Activated B cell treated with CpG ODN at 0.5 μM for 24 hours (primary cell): ENCODE measurements at regions not wholly inside any gene's neighbourhood (a gene's known extent, or its start where the extent isn't known, plus 50 kb on each side); places are given as distances from the start of the nearest gene placed in this dataset.

Experiments
- ATAC-seq: fragments of 200-7000 bp; cut with Tn5 transposase; one replicate; pipeline ENCODE4 v1.10.0; 2021; ENCODE audit warnings: low read depth, mild to moderate bottlenecking, moderate library complexity
- CTCF ChIA-PET: fragments of 350-600 bp; sonication (Branson Sonifier 250); formaldehyde crosslinking; loops from one replicate; lab custom pipeline; 2021; ENCODE audit warnings: antibody characterized with exemption; lab: Charles Lee
- POLR2A ChIA-PET: fragments of 350-600 bp; sonication (Branson Sonifier 250); formaldehyde crosslinking; loops from one replicate; lab custom pipeline; 2021; ENCODE audit warnings: antibody characterized with exemption; lab: Charles Lee
- DNase-seq: peaks from one replicate; pipeline ENCODE4 v3.0.0; 2022
- H3K27ac Mint-ChIP-seq: one replicate; pipeline ENCODE4 v1.8.0; 2020; ENCODE audit warnings: mixed read lengths
- H3K27me3 Mint-ChIP-seq: one replicate; pipeline ENCODE4 v1.8.0; 2021; ENCODE audit warnings: mixed read lengths
- H3K36me3 Mint-ChIP-seq: one replicate; pipeline ENCODE4 v1.8.0; 2021; ENCODE audit warnings: low read depth, mixed read lengths
- H3K4me1 Mint-ChIP-seq: one replicate; pipeline ENCODE4 v1.8.0; 2021; ENCODE audit warnings: mixed read lengths
- H3K4me3 Mint-ChIP-seq: one replicate; pipeline ENCODE4 v1.8.0; 2020; ENCODE audit warnings: mild to moderate bottlenecking, mixed read lengths
- H3K9me3 Mint-ChIP-seq: one replicate; pipeline ENCODE4 v1.8.0; 2020; ENCODE audit warnings: mixed read lengths
- CTCF ChIP-seq: fragments of 200-600 bp; IDR thresholded peaks from one replicate; pipeline ENCODE4 v1.8.0; 2022; ENCODE audit warnings: antibody characterized with exemption, mild to moderate bottlenecking
- intact Hi-C: fragments of 100-400 bp; cut with micrococcal nuclease; formaldehyde crosslinking; loops from one replicate; pipeline ENCODE4 v1.15.1; 2024

- Mint-ChIP-seq H3K4me3 (no peak overlapping the region), H3K4me1 (no peaks in the 10 kb centered on the region), H3K9me3 (no peaks in the 10 kb centered on the region), H3K36me3 (no peaks in the 10 kb centered on the region), H3K27me3 (no peaks in the 10 kb centered on the region), H3K27ac (no peak overlapping the region)
- intact Hi-C loops, result no loop called here
- ATAC-seq (no peak), DNase-seq (no peak)
- ChIA-PET CTCF (no interaction called here), POLR2A (no interaction called here)
- no peak for TF ChIP-seq CTCF
Observed at GRCh38 chr2:21328177-21328576, 204.4 kb downstream of the TDRD15 start.

- no peak for ATAC-seq
- ChIA-PET POLR2A (no interaction called here), CTCF (no interaction called here)
- TF ChIP-seq CTCF, result no peak
- Mint-ChIP-seq H3K4me1 (no peaks in the 10 kb centered on the region), H3K4me3 (no peak overlapping the region), H3K27ac (no peak overlapping the region), H3K36me3 (no peaks in the 10 kb centered on the region), H3K27me3 (no peaks in the 10 kb centered on the region), H3K9me3 (no peaks in the 10 kb centered on the region)
- DNase-seq, result no peak
- intact Hi-C loops, result no loop called here
Observed at GRCh38 chr2:21330786-21331391, 207.1 kb downstream of the TDRD15 start.

DNA sequence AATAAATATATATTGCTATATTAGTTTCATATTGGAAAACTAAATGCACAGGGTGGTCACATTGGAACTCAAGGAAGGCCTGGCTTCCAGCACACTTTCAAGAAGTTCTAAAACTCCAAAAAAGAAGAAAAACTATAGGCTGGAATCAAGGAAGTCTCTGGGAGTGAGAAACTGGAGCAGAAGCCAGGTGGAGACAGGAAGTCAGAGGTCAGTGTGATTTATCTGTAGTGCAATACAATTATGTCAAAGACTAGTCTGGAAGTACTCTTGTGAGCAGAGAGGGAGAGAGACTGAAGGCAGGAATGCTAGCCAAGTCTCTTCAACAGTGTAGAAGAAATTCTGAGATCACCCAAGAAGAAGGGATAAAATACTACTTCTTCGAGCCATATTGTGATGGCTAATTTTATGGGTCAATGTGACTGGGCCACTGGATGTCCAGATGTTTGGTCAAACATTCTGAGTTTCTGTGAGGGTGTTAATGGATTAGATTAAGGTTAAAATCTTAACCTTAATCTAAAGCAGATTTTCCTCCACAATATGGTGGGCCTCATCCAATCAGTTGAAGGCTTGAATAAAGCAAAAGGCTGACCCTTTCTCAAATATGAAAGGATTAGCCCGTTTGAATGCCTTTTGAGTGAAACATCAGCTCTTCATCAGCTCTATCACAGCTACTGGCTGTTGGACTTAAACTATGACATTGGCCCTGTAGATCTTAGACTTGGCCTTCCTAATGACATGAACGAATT is 208.0 kb downstream of the TDRD15 start:
- H3K4me1 Mint-ChIP-seq, result no peaks in the 10 kb centered on the region
- DNase-seq (no peak), ATAC-seq (no peak)
- H3K4me3 Mint-ChIP-seq, result no peak overlapping the region
- H3K27me3 Mint-ChIP-seq, result no peaks in the 10 kb centered on the region
- ChIA-PET CTCF (no interaction called here), POLR2A (no interaction called here)
- TF ChIP-seq CTCF, result no peak
- H3K36me3 Mint-ChIP-seq, result no peaks in the 10 kb centered on the region
- intact Hi-C loops, result no loop called here
- H3K27ac Mint-ChIP-seq, result no peak overlapping the region
- H3K9me3 Mint-ChIP-seq, result no peaks in the 10 kb centered on the region

DNA sequence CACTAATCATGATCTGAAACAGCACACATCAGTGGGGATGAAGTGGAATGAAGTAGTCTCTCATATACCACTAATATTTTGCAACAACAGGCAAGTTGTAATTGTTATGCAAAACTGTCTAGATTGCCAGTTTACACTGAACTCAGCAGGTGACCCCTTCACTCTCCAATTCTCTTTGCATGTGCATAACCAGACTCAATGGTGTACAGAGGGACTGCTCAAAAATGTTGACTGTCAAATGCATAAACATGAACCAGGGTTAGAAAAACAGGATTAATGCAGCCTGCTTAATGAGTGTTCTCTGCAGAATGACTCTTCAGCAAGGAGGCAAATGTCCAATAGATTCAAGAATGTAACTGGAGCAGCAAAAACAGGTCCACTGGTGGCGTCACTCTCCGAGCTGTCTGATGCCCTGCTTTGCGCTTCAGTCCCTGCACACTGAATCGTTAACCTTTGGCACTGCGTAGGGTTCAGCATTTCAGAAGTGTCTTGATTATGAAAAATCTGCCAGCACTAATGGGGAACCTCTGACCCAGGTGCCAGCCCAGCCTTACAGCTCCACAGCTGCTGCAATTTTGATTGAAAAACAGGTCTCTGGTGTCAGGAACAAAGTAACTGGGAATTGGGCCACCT is 209.3 kb downstream of the TDRD15 start:
- Mint-ChIP-seq H3K27ac (no peak overlapping the region), H3K9me3 (no peaks in the 10 kb centered on the region), H3K4me1 (no peaks in the 10 kb centered on the region), H3K27me3 (no peaks in the 10 kb centered on the region), H3K36me3 (no peaks in the 10 kb centered on the region), H3K4me3 (no peak overlapping the region)
- intact Hi-C loops, result no loop called here
- no peak for TF ChIP-seq CTCF
- POLR2A ChIA-PET, result no interaction called here
- CTCF ChIA-PET, result no interaction called here
- ATAC-seq, result no peak
- DNase-seq, result no peak

DNA sequence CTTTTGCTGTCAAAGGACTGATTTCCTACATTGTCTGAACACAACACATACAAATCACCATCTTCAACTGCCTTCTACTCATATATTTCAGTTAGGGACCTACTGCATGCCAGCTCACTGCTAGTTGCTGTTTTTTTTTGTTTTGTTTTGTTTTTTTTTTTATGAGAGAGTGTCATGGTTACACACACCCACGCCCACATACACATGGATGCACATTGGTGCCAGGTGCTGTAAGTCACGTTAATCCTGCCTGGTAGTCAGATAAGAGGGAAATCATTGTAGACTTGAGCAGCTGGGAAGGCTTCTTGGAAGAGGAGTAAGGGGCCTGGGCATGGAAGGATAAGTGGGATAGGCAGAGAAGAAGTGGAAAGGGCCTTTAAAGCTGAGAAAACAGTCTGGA is 209.9 kb downstream of the TDRD15 start:
- H3K36me3 Mint-ChIP-seq, result no peaks in the 10 kb centered on the region
- CTCF ChIA-PET, result no interaction called here
- POLR2A ChIA-PET, result no interaction called here
- no peak overlapping the region for H3K27ac Mint-ChIP-seq
- no peaks in the 10 kb centered on the region for H3K4me1 Mint-ChIP-seq
- intact Hi-C loops, result no loop called here
- ATAC-seq (no peak), DNase-seq (no peak)
- no peaks in the 10 kb centered on the region for H3K27me3 Mint-ChIP-seq
- TF ChIP-seq CTCF, result no peak
- no peak overlapping the region for H3K4me3 Mint-ChIP-seq
- H3K9me3 Mint-ChIP-seq, result no peaks in the 10 kb centered on the region
